AG09319 (cell line): ENCODE measurements at regions not wholly inside any gene's neighbourhood (a gene's known extent, or its start where the extent isn't known, plus 50 kb on each side); places are given as distances from the start of the nearest gene placed in this dataset.

Experiments
- DNase-seq: peaks from one replicate; pipeline ENCODE4 v3.0.0-alpha.2; 2010; ENCODE audit warnings: low read depth; ENCODE audit errors: extremely low read depth
- TF ChIP-seq, protein P1 (sequence below): IDR thresholded peaks from 2 replicates; pipeline ENCODE4 v1.5.1; 2011; ENCODE audit warnings: low read depth, mild to moderate bottlenecking, inconsistent platforms, low read length, moderate library complexity

GRCh38 chr13:44024167-44024845 is 144.6 kb downstream of the LACC1 start:
- TF ChIP-seq, protein P1, sequence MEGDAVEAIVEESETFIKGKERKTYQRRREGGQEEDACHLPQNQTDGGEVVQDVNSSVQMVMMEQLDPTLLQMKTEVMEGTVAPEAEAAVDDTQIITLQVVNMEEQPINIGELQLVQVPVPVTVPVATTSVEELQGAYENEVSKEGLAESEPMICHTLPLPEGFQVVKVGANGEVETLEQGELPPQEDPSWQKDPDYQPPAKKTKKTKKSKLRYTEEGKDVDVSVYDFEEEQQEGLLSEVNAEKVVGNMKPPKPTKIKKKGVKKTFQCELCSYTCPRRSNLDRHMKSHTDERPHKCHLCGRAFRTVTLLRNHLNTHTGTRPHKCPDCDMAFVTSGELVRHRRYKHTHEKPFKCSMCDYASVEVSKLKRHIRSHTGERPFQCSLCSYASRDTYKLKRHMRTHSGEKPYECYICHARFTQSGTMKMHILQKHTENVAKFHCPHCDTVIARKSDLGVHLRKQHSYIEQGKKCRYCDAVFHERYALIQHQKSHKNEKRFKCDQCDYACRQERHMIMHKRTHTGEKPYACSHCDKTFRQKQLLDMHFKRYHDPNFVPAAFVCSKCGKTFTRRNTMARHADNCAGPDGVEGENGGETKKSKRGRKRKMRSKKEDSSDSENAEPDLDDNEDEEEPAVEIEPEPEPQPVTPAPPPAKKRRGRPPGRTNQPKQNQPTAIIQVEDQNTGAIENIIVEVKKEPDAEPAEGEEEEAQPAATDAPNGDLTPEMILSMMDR: no peak
- DNase-seq: no peak

DNA sequence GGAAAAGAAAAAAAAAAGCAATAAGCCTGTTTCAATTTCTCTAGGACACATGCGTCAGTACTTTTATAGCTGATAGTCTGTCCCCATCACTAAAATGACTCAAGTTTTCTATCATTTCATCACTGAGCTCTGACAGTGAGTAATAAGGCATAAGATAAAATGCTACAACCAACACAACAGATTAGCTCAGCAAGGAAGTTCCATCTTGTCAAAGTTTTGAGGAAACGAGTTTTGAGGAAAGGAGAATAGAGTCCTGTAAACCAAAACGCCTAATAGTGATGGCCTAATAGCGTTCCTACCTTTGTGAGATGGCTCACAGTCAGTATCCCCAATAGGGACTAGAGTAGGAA is 145.1 kb downstream of the LACC1 start:
- TF ChIP-seq, protein P1: no peak
- no peak for DNase-seq

DNA sequence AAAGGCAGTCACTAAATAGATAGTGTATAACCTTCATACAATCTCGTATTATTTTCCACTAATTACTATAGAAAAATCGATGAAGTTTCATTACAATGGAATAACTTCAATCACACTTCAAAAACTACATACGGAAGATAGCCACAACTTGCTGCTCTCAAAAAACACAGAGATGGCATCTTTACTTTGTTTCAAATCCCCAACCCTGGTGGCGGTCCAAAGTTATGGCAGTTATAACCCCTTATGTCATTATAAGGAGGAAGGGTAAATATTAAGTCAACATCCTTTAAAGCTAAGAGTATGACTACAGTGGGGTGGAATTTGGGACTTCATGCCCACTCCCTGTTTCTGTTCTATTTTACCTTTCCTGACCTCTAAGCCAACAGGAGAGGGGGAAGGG is 146.5 kb downstream of the LACC1 start:
- no peak for DNase-seq
- TF ChIP-seq, protein P1: no peak

DNA sequence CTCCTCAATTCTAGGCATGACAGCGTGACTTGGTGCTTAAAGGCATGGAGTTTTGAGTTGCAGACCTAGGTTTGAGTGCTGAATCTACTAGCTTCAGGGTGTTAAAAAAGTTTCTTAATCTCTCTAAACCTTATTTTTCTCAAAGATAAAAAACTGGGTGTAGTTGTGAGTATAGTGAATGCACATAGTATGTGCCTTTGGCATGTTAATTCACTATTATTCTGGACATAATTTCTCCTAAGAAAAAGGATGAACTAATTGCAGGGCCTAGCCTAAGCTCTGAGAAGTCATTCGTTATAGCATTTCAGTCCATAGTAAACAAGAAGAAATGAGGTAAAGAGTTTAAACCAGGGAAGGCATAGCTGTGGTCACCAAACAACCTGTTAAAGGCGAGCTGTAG is 149.0 kb downstream of the LACC1 start:
- DNase-seq: no peak
- TF ChIP-seq, protein P1: no peak

DNA sequence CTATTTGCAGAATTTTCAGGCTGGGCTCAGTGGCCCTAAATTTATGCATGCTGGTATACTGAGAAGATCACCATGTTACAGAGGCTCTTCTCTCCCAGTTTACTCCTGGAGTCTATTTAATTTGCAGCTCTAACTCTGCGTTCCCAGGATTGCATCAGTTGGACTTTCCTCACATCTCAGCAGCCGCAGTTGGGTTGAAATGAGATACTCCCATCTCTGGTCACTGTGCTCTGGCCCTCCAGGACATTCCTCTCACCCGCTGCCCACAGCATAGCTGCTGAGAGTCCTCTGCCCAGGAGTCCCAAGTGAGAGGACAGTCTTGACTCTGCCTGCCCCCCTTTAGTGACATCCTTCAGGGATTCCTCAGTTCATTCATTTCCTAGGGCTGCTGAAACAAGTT is 150.9 kb downstream of the LACC1 start:
- TF ChIP-seq, protein P1: no peak
- DNase-seq: no peak

- no peak for DNase-seq
- TF ChIP-seq, protein P1: no peak
These were observed 151.9 kb downstream of the LACC1 start for GRCh38 chr13:44031555-44031954.

- TF ChIP-seq, protein P1: no peak
- DNase-seq: no peak
These were observed 153.1 kb downstream of the LACC1 start for GRCh38 chr13:44032802-44033201.
